ENCODE measurements at regions not wholly inside any gene's neighbourhood (a gene's known extent, or its start where the extent isn't known, plus 50 kb on each side); places are given as distances from the start of the nearest gene placed in this dataset.
A peak's percentile ranks its signal among the peaks of the same experiment; 100 is the strongest.
"Not testable (repeated sequence)": the region's sequence is repeated elsewhere in the genome, so short reads cannot be mapped to it uniquely, and the experiment has no call there.

GRCh38 chr17:54259476-54259875 is 436.7 kb downstream of the KIF2B start:
- DNase-seq (ENCODE audit: low read depth, low spot score), result no peak
- in situ Hi-C loops (cut with HindIII; ENCODE audit: low pct_unique_long_range_greater_than_20kb, low sequenced_read_pairs), result no loop called here

GRCh38 chr17:54261465-54261864 is 438.7 kb downstream of the KIF2B start:
- DNase-seq (ENCODE audit: low read depth, low spot score), result no peak
- in situ Hi-C loops (cut with HindIII; ENCODE audit: low pct_unique_long_range_greater_than_20kb, low sequenced_read_pairs), result no loop called here

GRCh38 chr17:54269881-54270280 is 447.2 kb downstream of the KIF2B start:
- DNase-seq (ENCODE audit: low read depth, low spot score), result no peak
- in situ Hi-C loops (cut with HindIII; ENCODE audit: low pct_unique_long_range_greater_than_20kb, low sequenced_read_pairs), result no loop called here

- DNase-seq (ENCODE audit: low read depth, low spot score), result no peak
- in situ Hi-C loops (cut with HindIII; ENCODE audit: low pct_unique_long_range_greater_than_20kb, low sequenced_read_pairs), result no loop called here
Measured at GRCh38 chr17:54270499-54270898, 447.8 kb downstream of the KIF2B start.

GRCh38 chr17:54277868-54278267 is 455.1 kb downstream of the KIF2B start:
- in situ Hi-C loops (cut with HindIII; ENCODE audit: low pct_unique_long_range_greater_than_20kb, low sequenced_read_pairs), result no loop called here
- no peak for DNase-seq (ENCODE audit: low read depth, low spot score)

- no peak for DNase-seq (ENCODE audit: low read depth, low spot score)
- in situ Hi-C loops (cut with HindIII; ENCODE audit: low pct_unique_long_range_greater_than_20kb, low sequenced_read_pairs), result no loop called here
Measured at GRCh38 chr17:54280741-54281140, 458.0 kb downstream of the KIF2B start.

- DNase-seq (ENCODE audit: low read depth, low spot score), result no peak
- in situ Hi-C loops (cut with HindIII; ENCODE audit: low pct_unique_long_range_greater_than_20kb, low sequenced_read_pairs), result no loop called here
Measured at GRCh38 chr17:54282886-54283285, 460.2 kb downstream of the KIF2B start.

- in situ Hi-C loops (cut with HindIII; ENCODE audit: low pct_unique_long_range_greater_than_20kb, low sequenced_read_pairs), result no loop called here
- no peak for DNase-seq (ENCODE audit: low read depth, low spot score)
Measured at GRCh38 chr17:54307351-54307750, 484.6 kb downstream of the KIF2B start.

- in situ Hi-C loops (cut with HindIII; ENCODE audit: low pct_unique_long_range_greater_than_20kb, low sequenced_read_pairs), result no loop called here
- no peak for DNase-seq (ENCODE audit: low read depth, low spot score)
Measured at GRCh38 chr17:54324813-54325212, 502.1 kb downstream of the KIF2B start.

- in situ Hi-C loops (cut with HindIII; ENCODE audit: low pct_unique_long_range_greater_than_20kb, low sequenced_read_pairs), result no loop called here
- no peak for DNase-seq (ENCODE audit: low read depth, low spot score)
Measured at GRCh38 chr17:54339731-54340130, 517.0 kb downstream of the KIF2B start.

GRCh38 chr17:54347495-54347894 is 524.8 kb downstream of the KIF2B start:
- in situ Hi-C loops (cut with HindIII; ENCODE audit: low pct_unique_long_range_greater_than_20kb, low sequenced_read_pairs), result no loop called here
- no peak for DNase-seq (ENCODE audit: low read depth, low spot score)

- DNase-seq (ENCODE audit: low read depth, low spot score), result peak; percentile 2
- in situ Hi-C loops (cut with HindIII; ENCODE audit: low pct_unique_long_range_greater_than_20kb, low sequenced_read_pairs), result no loop called here
Measured at GRCh38 chr17:54348234-54348633, 525.5 kb downstream of the KIF2B start.

GRCh38 chr17:54353789-54354525 is 531.2 kb downstream of the KIF2B start:
- in situ Hi-C loops (cut with HindIII; ENCODE audit: low pct_unique_long_range_greater_than_20kb, low sequenced_read_pairs), result no loop called here
- DNase-seq (ENCODE audit: low read depth, low spot score), result peak; percentile 1

GRCh38 chr17:54361073-54361472 is 538.3 kb downstream of the KIF2B start:
- DNase-seq (ENCODE audit: low read depth, low spot score); in situ Hi-C loops (cut with HindIII; ENCODE audit: low pct_unique_long_range_greater_than_20kb, low sequenced_read_pairs): not testable (repeated sequence)

- no peak for DNase-seq (ENCODE audit: low read depth, low spot score)
- in situ Hi-C loops (cut with HindIII; ENCODE audit: low pct_unique_long_range_greater_than_20kb, low sequenced_read_pairs), result no loop called here
Measured at GRCh38 chr17:54368906-54369305, 531.7 kb upstream of the TOM1L1 start.

- DNase-seq (ENCODE audit: low read depth, low spot score), result no peak
- in situ Hi-C loops (cut with HindIII; ENCODE audit: low pct_unique_long_range_greater_than_20kb, low sequenced_read_pairs), result no loop called here
Measured at GRCh38 chr17:54372069-54372749, 528.4 kb upstream of the TOM1L1 start.

- in situ Hi-C loops (cut with HindIII; ENCODE audit: low pct_unique_long_range_greater_than_20kb, low sequenced_read_pairs), result no loop called here
- DNase-seq (ENCODE audit: low read depth, low spot score), result no peak
Measured at GRCh38 chr17:54373970-54374369, 526.7 kb upstream of the TOM1L1 start.

- in situ Hi-C loops (cut with HindIII; ENCODE audit: low pct_unique_long_range_greater_than_20kb, low sequenced_read_pairs); DNase-seq (ENCODE audit: low read depth, low spot score): not testable (repeated sequence)
Measured at GRCh38 chr17:54376409-54376808, 524.2 kb upstream of the TOM1L1 start.

- DNase-seq (ENCODE audit: low read depth, low spot score), result no peak
- in situ Hi-C loops (cut with HindIII; ENCODE audit: low pct_unique_long_range_greater_than_20kb, low sequenced_read_pairs), result no loop called here
Measured at GRCh38 chr17:54381482-54381881, 519.2 kb upstream of the TOM1L1 start.
